ENCODE measurements at regions not wholly inside any gene's neighbourhood (a gene's known extent, or its start where the extent isn't known, plus 50 kb on each side); places are given as distances from the start of the nearest gene placed in this dataset.

- H3K36me3 ChIP-seq (ENCODE audit: control insufficient read depth, insufficient read depth, low read length), result no peaks in the 10 kb centered on the region
- DNase-seq (ENCODE audit: low read depth), result no peak
- no peak overlapping the region for H3K4me3 ChIP-seq (ENCODE audit: low read depth, low read length)
- H3K27me3 ChIP-seq (ENCODE audit: control insufficient read depth, insufficient read depth, low read length), result no peaks in the 10 kb centered on the region
- TF ChIP-seq CTCF (IDR thresholded peaks at IDR 0.05; ENCODE audit: insufficient read depth, low read length, severe bottlenecking), result no peak
- FAIRE-seq, result no peak
Measured at GRCh38 chr15:87591042-87591441, 665.5 kb downstream of the NTRK3 start.

- H3K36me3 ChIP-seq (ENCODE audit: control insufficient read depth, insufficient read depth, low read length), result no peaks in the 10 kb centered on the region
- no peak for TF ChIP-seq CTCF (IDR thresholded peaks at IDR 0.05; ENCODE audit: insufficient read depth, low read length, severe bottlenecking)
- no peak for FAIRE-seq
- DNase-seq (ENCODE audit: low read depth), result no peak
- no peak overlapping the region for H3K4me3 ChIP-seq (ENCODE audit: low read depth, low read length)
- H3K27me3 ChIP-seq (ENCODE audit: control insufficient read depth, insufficient read depth, low read length), result no peaks in the 10 kb centered on the region
Measured at GRCh38 chr15:87589134-87589533, 667.4 kb downstream of the NTRK3 start.

GRCh38 chr15:87582169-87582568 lies 674.4 kb downstream of the NTRK3 start:
- DNase-seq (ENCODE audit: low read depth) (no peak), FAIRE-seq (no peak)
- no peak for TF ChIP-seq CTCF (IDR thresholded peaks at IDR 0.05; ENCODE audit: insufficient read depth, low read length, severe bottlenecking)
- Histone ChIP-seq H3K36me3 (ENCODE audit: control insufficient read depth, insufficient read depth, low read length) (no peaks in the 10 kb centered on the region), H3K4me3 (ENCODE audit: low read depth, low read length) (no peak overlapping the region), H3K27me3 (ENCODE audit: control insufficient read depth, insufficient read depth, low read length) (no peaks in the 10 kb centered on the region)

GRCh38 chr15:87579537-87579936 lies 677.0 kb downstream of the NTRK3 start:
- no peak overlapping the region for H3K4me3 ChIP-seq (ENCODE audit: low read depth, low read length)

GRCh38 chr15:87578776-87579175 lies 677.8 kb downstream of the NTRK3 start:
- no peaks in the 10 kb centered on the region for H3K27me3 ChIP-seq (ENCODE audit: control insufficient read depth, insufficient read depth, low read length)
- TF ChIP-seq CTCF (IDR thresholded peaks at IDR 0.05; ENCODE audit: insufficient read depth, low read length, severe bottlenecking), result no peak
- H3K4me3 ChIP-seq (ENCODE audit: low read depth, low read length), result no peak overlapping the region
- H3K36me3 ChIP-seq (ENCODE audit: control insufficient read depth, insufficient read depth, low read length), result no peaks in the 10 kb centered on the region
- FAIRE-seq, result no peak
- DNase-seq (ENCODE audit: low read depth), result no peak

More at GRCh38 chr15:87579537-87579936, 677.0 kb downstream of the NTRK3 start:
- Histone ChIP-seq H3K27me3 (ENCODE audit: control insufficient read depth, insufficient read depth, low read length) (no peaks in the 10 kb centered on the region), H3K36me3 (ENCODE audit: control insufficient read depth, insufficient read depth, low read length) (no peaks in the 10 kb centered on the region)
- DNase-seq (ENCODE audit: low read depth) (peak; percentile 1), FAIRE-seq (no peak)
- TF ChIP-seq CTCF (IDR thresholded peaks at IDR 0.05; ENCODE audit: insufficient read depth, low read length, severe bottlenecking), result no peak

- no peak for DNase-seq (ENCODE audit: low read depth)
- FAIRE-seq, result no peak
- no peak overlapping the region for H3K4me3 ChIP-seq (ENCODE audit: low read depth, low read length)
- H3K27me3 ChIP-seq (ENCODE audit: control insufficient read depth, insufficient read depth, low read length), result no peaks in the 10 kb centered on the region
- TF ChIP-seq CTCF (IDR thresholded peaks at IDR 0.05; ENCODE audit: insufficient read depth, low read length, severe bottlenecking), result no peak
- no peaks in the 10 kb centered on the region for H3K36me3 ChIP-seq (ENCODE audit: control insufficient read depth, insufficient read depth, low read length)
Measured at GRCh38 chr15:87577336-87577735, 679.2 kb downstream of the NTRK3 start.

Measured in bronchial epithelial cell (primary cell).